Ishikawa (cell line): ENCODE measurements at regions not wholly inside any gene's neighbourhood (a gene's known extent, or its start where the extent isn't known, plus 50 kb on each side); places are given as distances from the start of the nearest gene placed in this dataset.

Experiments used
- CEBPB ChIP-seq: IDR thresholded peaks from 2 replicates; pipeline ENCODE4 v1.6.1; 2012
- CREB1 ChIP-seq: IDR thresholded peaks from 2 replicates; pipeline ENCODE4 v1.6.1; 2012; ENCODE audit warnings: low read depth
- EGR1 ChIP-seq: IDR thresholded peaks from 2 replicates; pipeline ENCODE4 v1.6.1; 2012
- EP300 ChIP-seq: IDR thresholded peaks from 2 replicates; pipeline ENCODE4 v1.6.1; 2012; ENCODE audit warnings: borderline replicate concordance
- FOXM1 ChIP-seq: IDR thresholded peaks from 2 replicates; pipeline ENCODE4 v1.6.1; 2012; ENCODE audit warnings: low read depth, borderline replicate concordance
- NFIC ChIP-seq: IDR thresholded peaks from 2 replicates; pipeline ENCODE4 v1.6.1; 2012
- RAD21 ChIP-seq: IDR thresholded peaks from 2 replicates; pipeline ENCODE4 v1.6.1; 2012; ENCODE audit warnings: low read depth
- REST ChIP-seq: IDR thresholded peaks from 2 replicates; pipeline ENCODE4 v1.6.1; 2012; ENCODE audit warnings: low read depth, mild to moderate bottlenecking
- TAF1 ChIP-seq: IDR thresholded peaks from 2 replicates; pipeline ENCODE4 v1.6.1; 2012; ENCODE audit warnings: low read depth, mild to moderate bottlenecking
- TCF12 ChIP-seq: IDR thresholded peaks from 2 replicates; pipeline ENCODE4 v1.6.1; 2012; ENCODE audit warnings: low read depth
- TEAD4 ChIP-seq: IDR thresholded peaks from 2 replicates; pipeline ENCODE4 v1.6.1; 2012
- USF1 ChIP-seq: IDR thresholded peaks from 2 replicates; pipeline ENCODE4 v1.6.1; 2012
- YY1 ChIP-seq: IDR thresholded peaks from 2 replicates; pipeline ENCODE4 v1.6.1; 2012; ENCODE audit warnings: low read depth
- ZBTB7A ChIP-seq: IDR thresholded peaks from 2 replicates; pipeline ENCODE4 v1.6.1; 2012; ENCODE audit warnings: low read depth
- TF ChIP-seq, protein P1 (sequence below): IDR thresholded peaks from 2 replicates; pipeline ENCODE4 v1.6.1; 2012

GRCh38 chr2:106285237-106285829, 91.2 kb upstream of the UXS1 start:
- TF ChIP-seq EGR1 (no peak), FOXM1 (no peak), TEAD4 (no peak), USF1 (no peak), CREB1 (no peak), YY1 (no peak), TAF1 (no peak), ZBTB7A (no peak), RAD21 (no peak), NFIC (no peak), CEBPB (no peak), TCF12 (no peak), EP300 (no peak), REST (no peak)
- TF ChIP-seq, protein P1, sequence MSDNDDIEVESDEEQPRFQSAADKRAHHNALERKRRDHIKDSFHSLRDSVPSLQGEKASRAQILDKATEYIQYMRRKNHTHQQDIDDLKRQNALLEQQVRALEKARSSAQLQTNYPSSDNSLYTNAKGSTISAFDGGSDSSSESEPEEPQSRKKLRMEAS: no peak

DNA sequence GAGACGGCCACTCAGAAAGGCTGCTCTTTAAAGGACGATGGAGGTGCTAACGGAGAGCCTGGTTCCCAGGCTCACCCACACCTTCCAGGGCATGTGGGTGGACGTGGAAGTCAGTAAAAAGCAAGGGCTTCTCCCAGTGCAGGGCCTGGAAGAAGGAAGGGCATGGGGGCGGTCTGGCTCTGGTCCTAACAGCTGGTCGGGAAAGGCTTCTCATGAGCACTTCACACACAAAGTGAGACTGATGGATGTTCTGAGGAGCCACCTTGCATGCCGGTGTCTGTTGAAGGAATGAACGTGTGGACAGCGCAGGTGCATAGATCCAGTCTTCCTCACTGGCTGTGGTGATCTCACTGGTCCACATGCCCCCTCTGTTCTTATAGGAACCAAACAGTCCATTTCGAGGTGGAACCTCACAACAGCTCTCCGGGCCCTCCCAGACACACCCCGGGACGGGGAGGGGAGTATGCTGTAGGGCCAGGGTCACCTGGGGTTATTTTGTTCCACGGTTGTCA, 90.6 kb upstream of the UXS1 start:
- TF ChIP-seq YY1 (no peak), RAD21 (no peak), TAF1 (no peak), TEAD4 (no peak), CREB1 (no peak), TCF12 (no peak), REST (no peak), ZBTB7A (no peak), NFIC (no peak), EP300 (no peak), CEBPB (no peak), EGR1 (no peak), USF1 (no peak), FOXM1 (no peak)
- TF ChIP-seq, protein P1: no peak

GRCh38 chr2:106284255-106284654, 90.2 kb upstream of the UXS1 start:
- TF ChIP-seq FOXM1 (no peak), EGR1 (no peak), NFIC (no peak), TCF12 (no peak), EP300 (no peak), REST (no peak), CREB1 (no peak), TAF1 (no peak), TEAD4 (no peak), CEBPB (no peak), USF1 (no peak), ZBTB7A (no peak), YY1 (no peak), RAD21 (no peak)
- TF ChIP-seq, protein P1: no peak
